Stimulated activated memory B cell treated with anti-CD40 and anti-IgM and Interleukin-4, amounts not matched to agents 10 μg/mL and 1 μg/mL and 100 μg/mL, for 72 hours (primary cell): ENCODE measurements at regions not wholly inside any gene's neighbourhood (a gene's known extent, or its start where the extent isn't known, plus 50 kb on each side); places are given as distances from the start of the nearest gene placed in this dataset.

Experiments used
- ATAC-seq: fragments of 150-1000 bp; cut with Tn5 transposase; 2 replicates; pipeline ENCODE4 v1.10.0; 2021
- H3K27ac Mint-ChIP-seq: one replicate; pipeline ENCODE4 v1.8.0; 2022; ENCODE audit warnings: mild to moderate bottlenecking, mixed read lengths
- H3K27me3 Mint-ChIP-seq: one replicate; pipeline ENCODE4 v1.8.0; 2022; ENCODE audit warnings: mixed read lengths
- H3K36me3 Mint-ChIP-seq: one replicate; pipeline ENCODE4 v1.8.0; 2022; ENCODE audit warnings: mixed read lengths
- H3K4me1 Mint-ChIP-seq: one replicate; pipeline ENCODE4 v1.8.0; 2022; ENCODE audit warnings: mixed read lengths
- H3K4me3 Mint-ChIP-seq: one replicate; pipeline ENCODE4 v1.8.0; 2022; ENCODE audit warnings: mild to moderate bottlenecking, moderate library complexity, mixed read lengths
- H3K9me3 Mint-ChIP-seq: one replicate; pipeline ENCODE4 v1.8.0; 2022; ENCODE audit warnings: mixed read lengths

DNA sequence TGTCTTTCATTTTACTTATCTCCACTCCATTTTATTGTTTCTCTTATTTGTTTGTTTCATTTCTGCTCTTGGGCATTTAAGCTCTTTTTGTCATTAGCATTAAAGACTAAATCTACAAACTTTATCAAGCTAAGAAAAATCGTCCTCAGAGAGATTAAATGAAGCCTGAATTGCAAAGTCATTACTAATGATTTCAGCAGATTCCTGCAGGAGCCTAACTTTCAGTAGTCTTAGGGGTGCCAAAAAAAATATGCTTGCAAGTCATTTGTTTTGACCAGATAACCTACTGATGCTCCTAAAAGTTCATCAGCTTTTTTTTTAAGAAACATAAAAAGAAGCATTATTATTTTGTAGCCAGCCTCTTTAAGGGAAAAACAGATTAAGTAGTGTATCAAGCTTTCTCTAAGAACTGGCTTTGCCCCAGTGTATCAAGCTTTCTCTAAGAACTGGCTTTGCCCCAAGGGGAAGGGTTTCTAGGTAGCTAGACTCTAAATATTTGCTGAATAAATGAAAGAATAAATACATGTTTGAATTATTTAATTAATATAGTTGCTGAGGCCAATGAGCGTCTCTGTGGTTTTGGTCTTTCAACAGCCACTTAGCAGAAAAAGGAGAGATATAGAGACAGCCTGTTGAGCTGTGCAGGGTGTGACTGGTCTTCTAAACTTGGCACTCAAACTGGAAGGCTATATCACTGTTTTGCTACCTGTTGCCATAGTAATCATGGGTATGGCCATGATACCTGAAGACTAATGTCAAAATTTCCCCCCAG lies 174.2 kb downstream of the BTC start:
- Mint-ChIP-seq H3K27me3 (peaks cover 19% of the 10 kb centered on the region), H3K9me3 (no peaks in the 10 kb centered on the region), H3K4me3 (no peak overlapping the region), H3K36me3 (no peaks in the 10 kb centered on the region), H3K4me1 (no peaks in the 10 kb centered on the region), H3K27ac (no peak overlapping the region)
- ATAC-seq: no peak

DNA sequence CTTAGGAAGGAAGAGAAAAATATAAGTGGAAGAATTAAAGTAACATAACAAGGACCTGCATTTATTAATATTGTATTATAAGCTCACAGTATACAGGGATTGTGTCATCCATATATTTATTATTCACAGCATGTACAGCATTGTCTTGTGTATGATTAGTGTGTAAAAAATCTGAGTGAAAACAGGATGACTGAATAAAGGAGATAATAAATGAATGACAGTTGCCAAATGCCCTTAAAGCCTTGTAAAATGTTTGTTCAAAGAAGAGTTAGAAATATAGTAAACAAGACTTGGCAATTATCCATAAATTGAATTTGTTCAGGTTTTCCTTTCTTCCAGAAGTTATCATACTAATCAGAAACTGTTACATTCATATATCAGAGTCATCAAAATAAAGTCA lies 172.7 kb downstream of the BTC start:
- Mint-ChIP-seq H3K36me3 (no peaks in the 10 kb centered on the region), H3K4me3 (no peak overlapping the region), H3K27ac (no peak overlapping the region), H3K9me3 (no peaks in the 10 kb centered on the region), H3K4me1 (no peaks in the 10 kb centered on the region), H3K27me3 (peaks cover 19% of the 10 kb centered on the region)
- no peak for ATAC-seq

DNA sequence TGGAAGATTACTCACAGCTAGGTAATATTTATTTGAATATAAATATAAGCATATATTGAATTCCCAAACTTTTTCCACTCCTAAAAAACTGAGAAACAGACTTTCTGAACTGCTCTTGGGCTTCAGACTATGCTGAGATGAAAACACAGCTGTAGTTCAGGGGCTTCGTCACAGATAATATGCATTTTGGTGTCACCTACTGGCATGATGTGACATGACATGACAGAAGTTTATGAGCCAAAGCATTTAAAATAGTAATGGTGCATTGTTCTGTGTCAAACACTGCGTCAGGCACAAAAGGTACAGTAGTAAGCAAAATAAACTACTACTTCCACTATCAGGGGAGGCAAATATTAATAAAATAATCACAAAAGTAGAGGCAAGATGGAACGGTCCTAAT lies 171.3 kb downstream of the BTC start:
- Mint-ChIP-seq H3K4me1 (no peaks in the 10 kb centered on the region), H3K27ac (no peak overlapping the region), H3K9me3 (no peaks in the 10 kb centered on the region), H3K36me3 (no peaks in the 10 kb centered on the region), H3K4me3 (no peak overlapping the region), H3K27me3 (peaks cover 19% of the 10 kb centered on the region)
- ATAC-seq: no peak

DNA sequence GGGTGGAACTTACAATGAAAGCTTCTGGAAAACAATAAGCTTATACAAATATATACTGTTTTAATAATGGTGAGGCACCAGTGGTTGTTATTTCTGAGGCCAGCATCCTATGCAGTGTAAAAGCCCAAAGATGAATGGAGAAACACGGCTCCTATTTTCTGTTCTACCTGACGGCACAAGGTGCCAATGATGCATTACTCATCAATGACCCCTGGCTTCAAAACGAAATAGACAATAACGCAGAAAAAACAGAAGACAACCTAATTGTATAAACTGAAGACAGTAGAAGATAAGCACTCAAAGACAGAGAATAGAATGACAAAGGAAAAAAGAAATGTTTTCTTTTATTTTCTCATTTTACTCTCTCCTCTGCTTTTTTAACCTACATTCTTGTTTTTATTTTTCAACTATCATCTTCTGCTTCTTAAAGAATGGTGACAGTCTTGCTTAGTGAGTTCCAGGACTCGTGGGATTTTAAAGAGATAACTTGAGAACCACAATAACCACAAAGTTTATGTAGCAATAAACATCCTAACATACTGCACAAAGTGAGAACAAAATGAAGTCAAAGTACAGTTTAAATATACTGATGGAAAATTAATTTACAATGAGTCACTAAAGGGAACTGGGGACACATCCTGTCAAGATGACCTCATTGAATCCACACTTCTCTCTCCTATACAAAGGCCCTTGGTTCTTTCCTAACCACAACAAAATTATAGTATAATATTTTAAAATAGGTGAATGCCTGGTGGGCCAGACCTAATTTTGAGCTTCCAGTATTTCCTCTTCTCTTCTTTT lies 169.8 kb downstream of the BTC start:
- no peak for ATAC-seq
- Mint-ChIP-seq H3K27me3 (peaks cover 9% of the 10 kb centered on the region), H3K9me3 (no peaks in the 10 kb centered on the region), H3K4me3 (no peak overlapping the region), H3K4me1 (no peaks in the 10 kb centered on the region), H3K27ac (no peak overlapping the region), H3K36me3 (no peaks in the 10 kb centered on the region)

DNA sequence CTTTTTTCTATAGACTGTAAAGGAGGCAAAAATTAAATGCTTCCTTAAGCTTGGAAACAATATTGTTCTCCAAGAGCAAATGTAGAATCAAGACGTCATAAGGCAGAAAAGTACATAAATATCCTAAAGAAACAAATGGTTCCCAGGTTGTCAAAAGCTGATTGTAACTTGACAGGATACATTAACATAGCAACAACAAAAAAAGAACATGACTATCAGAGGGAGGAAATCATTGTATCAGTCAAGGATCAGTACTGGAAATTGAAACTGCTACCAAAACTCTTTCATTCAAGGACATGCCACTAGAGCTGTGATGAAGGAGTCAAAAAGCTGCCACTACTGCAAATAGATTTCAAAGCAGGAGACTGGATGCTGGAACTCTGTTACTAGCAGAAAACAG lies 168.3 kb downstream of the BTC start:
- H3K4me1 Mint-ChIP-seq: no peaks in the 10 kb centered on the region
- H3K27me3 Mint-ChIP-seq: peaks cover 18% of the 10 kb centered on the region
- no peaks in the 10 kb centered on the region for H3K36me3 Mint-ChIP-seq
- no peaks in the 10 kb centered on the region for H3K9me3 Mint-ChIP-seq
- no peak overlapping the region for H3K27ac Mint-ChIP-seq
- ATAC-seq: no peak
- H3K4me3 Mint-ChIP-seq: no peak overlapping the region

DNA sequence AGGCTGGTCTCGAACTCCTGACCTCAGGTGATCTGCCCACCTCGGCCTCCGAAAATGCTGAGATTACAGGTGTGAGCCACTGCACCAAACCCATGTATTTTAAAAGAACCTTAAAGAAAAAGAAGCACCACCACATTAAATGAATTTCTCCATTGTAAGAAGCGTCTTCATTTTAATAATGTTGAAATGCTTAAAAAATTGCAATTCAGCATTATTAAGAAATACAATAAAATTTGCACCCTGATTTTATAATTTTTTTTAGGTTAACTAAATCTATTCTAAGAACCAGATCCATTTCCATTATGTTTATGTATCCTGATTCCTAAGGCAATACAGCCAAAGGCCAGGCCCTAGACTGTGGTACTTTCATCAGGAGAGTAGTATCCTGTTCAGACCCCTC lies 167.2 kb downstream of the BTC start:
- H3K9me3 Mint-ChIP-seq: no peaks in the 10 kb centered on the region
- H3K27ac Mint-ChIP-seq: no peak overlapping the region
- no peak for ATAC-seq
- H3K36me3 Mint-ChIP-seq: no peaks in the 10 kb centered on the region
- H3K4me1 Mint-ChIP-seq: no peaks in the 10 kb centered on the region
- H3K4me3 Mint-ChIP-seq: no peak overlapping the region
- H3K27me3 Mint-ChIP-seq: peaks cover 18% of the 10 kb centered on the region

DNA sequence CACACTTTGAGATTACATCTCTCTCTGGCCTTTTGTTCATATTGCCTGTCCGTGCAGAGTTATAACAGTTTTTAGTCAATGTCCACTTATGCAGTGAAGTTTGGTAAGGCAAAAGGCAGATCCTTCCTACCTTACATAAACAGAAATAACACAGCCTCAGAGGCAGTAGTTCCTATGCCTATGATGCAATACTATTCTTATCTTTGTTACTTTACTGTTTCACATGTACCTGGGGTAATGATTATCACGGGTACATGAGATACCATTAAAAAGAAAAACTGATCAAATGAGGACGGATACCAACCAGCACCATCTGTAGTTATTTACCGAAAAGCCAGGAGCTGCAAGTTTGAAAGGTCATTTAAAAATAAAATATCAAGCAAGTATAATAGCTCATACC lies 166.8 kb downstream of the BTC start:
- Mint-ChIP-seq H3K27ac (no peak overlapping the region), H3K9me3 (no peaks in the 10 kb centered on the region), H3K27me3 (peaks cover 19% of the 10 kb centered on the region), H3K4me3 (no peak overlapping the region), H3K4me1 (no peaks in the 10 kb centered on the region), H3K36me3 (no peaks in the 10 kb centered on the region)
- no peak for ATAC-seq

DNA sequence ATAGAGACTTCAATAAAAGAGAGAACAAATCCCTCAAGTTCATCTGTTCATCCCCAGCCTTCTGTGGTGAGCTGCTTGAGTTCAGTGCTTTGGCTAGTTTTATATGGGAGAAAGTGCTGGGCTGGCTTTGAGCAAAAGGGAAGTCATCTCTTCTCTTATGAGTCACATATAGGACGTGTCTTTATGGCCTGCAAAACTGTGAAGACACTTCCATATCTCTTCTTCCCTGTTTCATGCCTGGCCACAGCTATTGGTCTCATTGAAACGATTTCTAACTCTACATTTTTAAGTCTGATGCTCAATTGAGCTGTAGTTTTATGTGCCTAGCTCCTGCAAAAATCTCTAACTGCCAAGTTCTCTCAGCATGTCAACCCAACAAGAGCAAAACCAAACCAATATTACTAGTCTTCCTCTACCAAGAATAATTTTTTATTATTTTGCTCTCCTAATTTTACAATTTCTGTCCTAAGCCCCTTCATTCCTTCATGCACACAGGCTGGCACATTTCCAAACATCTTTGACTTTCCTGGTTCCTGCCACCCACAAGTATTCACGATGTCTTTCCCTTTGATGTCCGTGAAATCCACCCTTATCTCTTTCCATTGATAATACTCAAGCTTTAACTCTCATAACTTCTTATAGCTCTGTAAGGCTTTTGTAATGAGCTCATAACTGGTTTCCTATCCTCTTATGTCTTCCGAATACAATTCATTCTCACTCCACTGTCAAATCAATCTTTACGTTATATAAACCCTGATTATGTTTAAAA lies 165.3 kb downstream of the BTC start:
- no peaks in the 10 kb centered on the region for H3K9me3 Mint-ChIP-seq
- no peak overlapping the region for H3K4me3 Mint-ChIP-seq
- no peaks in the 10 kb centered on the region for H3K36me3 Mint-ChIP-seq
- H3K27ac Mint-ChIP-seq: no peak overlapping the region
- peaks cover 23% of the 10 kb centered on the region for H3K27me3 Mint-ChIP-seq
- H3K4me1 Mint-ChIP-seq: no peaks in the 10 kb centered on the region
- ATAC-seq: peak; percentile 40

DNA sequence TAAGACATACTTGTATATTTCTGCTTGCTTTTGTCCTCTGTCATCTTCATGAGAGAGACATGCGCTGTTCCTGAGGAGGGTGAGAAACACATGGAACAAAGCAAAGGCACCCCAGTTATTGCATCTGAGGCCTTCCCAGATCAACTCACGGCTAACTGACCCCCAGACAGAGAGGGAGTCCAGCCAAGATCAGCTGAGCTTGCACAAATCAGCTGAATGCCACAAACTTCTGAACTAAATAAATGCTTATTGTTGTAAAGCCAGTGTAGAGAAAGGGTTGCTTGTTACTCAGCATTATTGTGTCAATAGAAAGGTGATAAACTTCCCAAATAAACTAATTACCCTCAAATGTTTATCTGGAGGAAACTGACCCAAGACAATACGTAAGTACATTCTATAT lies 163.8 kb downstream of the BTC start:
- Mint-ChIP-seq H3K4me1 (no peaks in the 10 kb centered on the region), H3K36me3 (no peaks in the 10 kb centered on the region), H3K27me3 (peaks cover 23% of the 10 kb centered on the region), H3K9me3 (no peaks in the 10 kb centered on the region), H3K4me3 (no peak overlapping the region), H3K27ac (no peak overlapping the region)
- no peak for ATAC-seq

DNA sequence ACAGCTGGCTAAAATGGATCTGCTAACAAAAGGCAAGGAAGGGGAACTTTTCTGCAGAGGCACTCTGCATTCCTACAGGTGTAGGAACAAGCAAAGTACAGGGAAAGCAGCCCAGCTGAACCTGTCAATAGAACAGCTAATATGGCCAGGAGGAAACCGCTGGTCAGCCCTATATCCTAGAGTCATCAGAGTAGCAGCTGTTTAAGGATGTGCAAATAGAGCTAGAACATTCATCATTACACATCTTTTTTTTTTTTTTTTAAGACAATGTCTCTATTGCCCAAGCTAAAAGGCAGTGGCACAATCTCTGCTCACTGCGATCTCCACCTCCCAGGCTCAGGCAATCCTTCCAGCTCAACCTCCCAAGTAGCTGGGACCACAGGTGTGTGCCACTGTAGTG lies 163.0 kb downstream of the BTC start:
- no peak for ATAC-seq
- no peaks in the 10 kb centered on the region for H3K9me3 Mint-ChIP-seq
- H3K4me1 Mint-ChIP-seq: no peaks in the 10 kb centered on the region
- peaks cover 23% of the 10 kb centered on the region for H3K27me3 Mint-ChIP-seq
- H3K27ac Mint-ChIP-seq: no peak overlapping the region
- H3K4me3 Mint-ChIP-seq: no peak overlapping the region
- no peaks in the 10 kb centered on the region for H3K36me3 Mint-ChIP-seq

DNA sequence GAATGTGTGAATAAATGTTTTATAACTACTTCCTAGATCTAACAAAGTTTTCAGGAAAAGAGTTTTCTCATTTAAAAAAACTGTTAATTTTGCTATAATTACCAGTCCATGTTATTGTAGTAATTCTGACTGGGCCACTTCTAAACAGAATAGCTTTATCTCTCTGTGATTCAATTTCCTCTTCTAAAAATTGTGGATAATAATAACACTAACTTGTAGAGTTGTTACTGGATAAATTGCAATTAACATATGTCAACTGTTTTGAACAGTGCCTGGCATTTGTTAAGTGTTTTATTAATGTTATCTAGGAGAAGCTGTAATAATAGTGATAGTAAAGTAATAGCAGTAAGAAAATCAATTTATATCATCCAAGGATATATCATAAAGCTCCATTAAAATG lies 162.3 kb downstream of the BTC start:
- ATAC-seq: no peak
- H3K9me3 Mint-ChIP-seq: no peaks in the 10 kb centered on the region
- no peak overlapping the region for H3K27ac Mint-ChIP-seq
- no peaks in the 10 kb centered on the region for H3K4me1 Mint-ChIP-seq
- no peaks in the 10 kb centered on the region for H3K36me3 Mint-ChIP-seq
- H3K27me3 Mint-ChIP-seq: peaks cover 23% of the 10 kb centered on the region
- no peak overlapping the region for H3K4me3 Mint-ChIP-seq

DNA sequence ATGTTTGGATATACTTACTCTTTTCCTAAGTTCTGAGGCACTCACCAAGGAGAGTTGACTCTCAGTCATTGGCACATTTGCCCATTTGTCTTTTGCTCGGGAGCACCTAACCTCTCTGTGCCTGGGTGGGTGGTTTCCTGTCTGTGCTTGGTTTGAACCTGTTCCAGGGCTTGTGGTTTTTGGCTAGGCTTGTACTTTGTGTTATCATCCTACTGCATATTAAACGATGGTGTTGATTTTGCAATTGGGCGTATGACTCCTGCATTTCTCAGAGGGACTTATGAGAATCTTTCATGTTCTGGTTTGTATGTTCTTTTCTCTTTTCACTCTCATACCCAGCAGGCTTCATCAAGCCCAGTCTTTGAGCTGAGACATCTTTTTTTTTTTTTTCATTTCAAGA lies 161.7 kb downstream of the BTC start:
- Mint-ChIP-seq H3K27me3 (peaks cover 23% of the 10 kb centered on the region), H3K4me3 (no peak overlapping the region), H3K27ac (no peak overlapping the region), H3K9me3 (no peaks in the 10 kb centered on the region), H3K4me1 (no peaks in the 10 kb centered on the region), H3K36me3 (no peaks in the 10 kb centered on the region)
- ATAC-seq: no peak

DNA sequence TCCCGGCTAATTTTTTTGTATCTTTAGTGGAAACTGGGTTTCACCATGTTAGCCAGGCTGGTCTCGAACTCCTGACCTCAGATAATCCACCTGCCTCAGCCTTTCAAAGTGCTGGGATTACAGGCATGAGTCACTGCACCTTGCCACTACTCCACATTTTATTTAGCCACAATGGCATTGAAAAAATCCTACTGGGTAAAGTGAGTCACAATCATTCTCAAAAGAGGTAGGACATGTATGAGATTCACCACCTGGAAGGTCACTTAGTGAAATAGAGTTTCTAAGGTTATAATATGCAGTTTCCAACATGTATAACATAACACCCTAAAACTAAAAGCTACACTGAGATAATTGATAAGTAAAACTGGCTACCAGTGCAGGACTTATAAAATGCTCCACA lies 159.2 kb downstream of the BTC start:
- no peak for ATAC-seq
- Mint-ChIP-seq H3K27ac (no peak overlapping the region), H3K4me1 (no peaks in the 10 kb centered on the region), H3K27me3 (peaks cover 41% of the 10 kb centered on the region), H3K9me3 (no peaks in the 10 kb centered on the region), H3K36me3 (no peaks in the 10 kb centered on the region), H3K4me3 (no peak overlapping the region)

DNA sequence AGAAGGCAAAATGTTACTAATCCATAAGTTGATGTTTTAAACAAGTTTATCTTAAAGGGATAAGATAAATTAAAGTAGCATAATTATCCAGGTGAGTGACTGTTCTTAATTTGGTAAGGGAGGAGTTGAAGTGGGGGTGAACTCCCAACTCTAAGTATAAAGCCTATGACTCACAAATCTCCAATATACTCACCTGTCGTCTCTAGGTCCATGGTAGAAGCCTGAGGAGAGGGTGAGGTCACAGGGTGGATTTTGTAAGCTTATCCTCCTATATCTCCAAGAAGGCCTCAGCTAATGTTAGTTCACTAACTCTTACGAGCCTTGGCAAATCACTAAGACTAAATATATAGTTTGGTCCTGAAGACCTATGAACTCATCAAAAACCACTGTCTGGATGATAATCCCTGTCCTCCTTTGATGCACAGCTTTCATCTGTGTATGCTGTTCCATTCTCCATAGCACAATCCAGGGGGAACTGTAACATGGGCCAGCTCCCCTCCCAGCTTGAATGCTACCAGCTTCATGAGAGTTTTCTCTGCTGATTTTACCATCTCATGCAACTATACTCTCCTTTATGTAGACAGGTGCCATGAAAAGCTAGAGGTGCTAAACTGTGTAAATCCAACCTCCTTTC lies 158.7 kb downstream of the BTC start:
- Mint-ChIP-seq H3K4me1 (no peaks in the 10 kb centered on the region), H3K27ac (no peak overlapping the region), H3K36me3 (no peaks in the 10 kb centered on the region), H3K4me3 (no peak overlapping the region), H3K9me3 (no peaks in the 10 kb centered on the region), H3K27me3 (peaks cover 40% of the 10 kb centered on the region)
- no peak for ATAC-seq

DNA sequence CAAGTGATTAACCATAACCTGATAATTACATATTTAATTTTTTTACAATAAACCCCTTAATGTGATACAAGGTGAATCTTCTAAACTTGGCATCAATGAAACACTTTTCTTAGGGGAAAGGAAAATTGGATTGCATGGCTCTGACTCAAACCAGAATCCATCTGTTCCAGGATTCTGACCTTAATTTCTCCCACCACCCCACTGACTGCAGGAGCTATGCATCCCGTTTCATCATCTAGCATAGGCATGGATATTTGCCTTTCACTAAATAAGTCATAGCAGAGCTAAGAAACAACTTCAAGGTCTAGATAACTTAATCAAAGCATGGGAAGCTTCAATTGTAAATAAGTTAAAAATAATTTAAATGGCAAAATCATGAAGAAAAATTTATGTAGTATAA lies 156.3 kb downstream of the BTC start:
- H3K9me3 Mint-ChIP-seq: no peaks in the 10 kb centered on the region
- H3K4me1 Mint-ChIP-seq: no peaks in the 10 kb centered on the region
- no peak overlapping the region for H3K4me3 Mint-ChIP-seq
- no peaks in the 10 kb centered on the region for H3K36me3 Mint-ChIP-seq
- ATAC-seq: no peak
- peaks cover 33% of the 10 kb centered on the region for H3K27me3 Mint-ChIP-seq
- H3K27ac Mint-ChIP-seq: no peak overlapping the region
